ENCODE measurements at regions not wholly inside any gene's neighbourhood (a gene's known extent, or its start where the extent isn't known, plus 50 kb on each side); places are given as distances from the start of the nearest gene placed in this dataset.

DNA sequence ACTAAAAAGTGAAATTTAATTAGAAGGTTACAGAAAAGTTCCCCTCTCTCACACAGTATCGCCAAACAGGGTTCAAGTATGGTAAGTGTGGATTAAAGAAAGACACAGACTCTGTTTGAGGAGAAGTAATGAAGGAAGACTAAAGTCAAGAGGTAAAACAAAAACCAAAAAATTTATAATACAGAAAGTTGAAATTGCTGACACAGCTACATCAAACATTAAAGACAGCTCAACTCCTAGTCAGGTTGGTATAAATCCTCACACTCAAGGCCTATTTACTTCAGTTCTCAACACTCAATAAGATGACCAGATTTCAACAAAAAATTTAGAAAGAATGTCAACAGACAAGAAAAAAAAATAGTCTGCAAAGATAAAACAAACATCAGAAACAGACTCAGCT lies 300.5 kb upstream of the LINC00305 start:
- TF ChIP-seq, protein P1, sequence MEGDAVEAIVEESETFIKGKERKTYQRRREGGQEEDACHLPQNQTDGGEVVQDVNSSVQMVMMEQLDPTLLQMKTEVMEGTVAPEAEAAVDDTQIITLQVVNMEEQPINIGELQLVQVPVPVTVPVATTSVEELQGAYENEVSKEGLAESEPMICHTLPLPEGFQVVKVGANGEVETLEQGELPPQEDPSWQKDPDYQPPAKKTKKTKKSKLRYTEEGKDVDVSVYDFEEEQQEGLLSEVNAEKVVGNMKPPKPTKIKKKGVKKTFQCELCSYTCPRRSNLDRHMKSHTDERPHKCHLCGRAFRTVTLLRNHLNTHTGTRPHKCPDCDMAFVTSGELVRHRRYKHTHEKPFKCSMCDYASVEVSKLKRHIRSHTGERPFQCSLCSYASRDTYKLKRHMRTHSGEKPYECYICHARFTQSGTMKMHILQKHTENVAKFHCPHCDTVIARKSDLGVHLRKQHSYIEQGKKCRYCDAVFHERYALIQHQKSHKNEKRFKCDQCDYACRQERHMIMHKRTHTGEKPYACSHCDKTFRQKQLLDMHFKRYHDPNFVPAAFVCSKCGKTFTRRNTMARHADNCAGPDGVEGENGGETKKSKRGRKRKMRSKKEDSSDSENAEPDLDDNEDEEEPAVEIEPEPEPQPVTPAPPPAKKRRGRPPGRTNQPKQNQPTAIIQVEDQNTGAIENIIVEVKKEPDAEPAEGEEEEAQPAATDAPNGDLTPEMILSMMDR (conservative IDR thresholded peaks at IDR 0.05) = no peak
- no peak for TF ChIP-seq ZFX (IDR thresholded peaks at IDR 0.05)
